ENCODE measurements at regions not wholly inside any gene's neighbourhood (a gene's known extent, or its start where the extent isn't known, plus 50 kb on each side); places are given as distances from the start of the nearest gene placed in this dataset.
"Not testable (repeated sequence)": the region's sequence is repeated elsewhere in the genome, so short reads cannot be mapped to it uniquely, and the experiment has no call there.

GRCh38 chr20:25862967-25863530 lies 166.4 kb upstream of the ZNF337 start:
- DNase-seq: peak; percentile 73

DNA sequence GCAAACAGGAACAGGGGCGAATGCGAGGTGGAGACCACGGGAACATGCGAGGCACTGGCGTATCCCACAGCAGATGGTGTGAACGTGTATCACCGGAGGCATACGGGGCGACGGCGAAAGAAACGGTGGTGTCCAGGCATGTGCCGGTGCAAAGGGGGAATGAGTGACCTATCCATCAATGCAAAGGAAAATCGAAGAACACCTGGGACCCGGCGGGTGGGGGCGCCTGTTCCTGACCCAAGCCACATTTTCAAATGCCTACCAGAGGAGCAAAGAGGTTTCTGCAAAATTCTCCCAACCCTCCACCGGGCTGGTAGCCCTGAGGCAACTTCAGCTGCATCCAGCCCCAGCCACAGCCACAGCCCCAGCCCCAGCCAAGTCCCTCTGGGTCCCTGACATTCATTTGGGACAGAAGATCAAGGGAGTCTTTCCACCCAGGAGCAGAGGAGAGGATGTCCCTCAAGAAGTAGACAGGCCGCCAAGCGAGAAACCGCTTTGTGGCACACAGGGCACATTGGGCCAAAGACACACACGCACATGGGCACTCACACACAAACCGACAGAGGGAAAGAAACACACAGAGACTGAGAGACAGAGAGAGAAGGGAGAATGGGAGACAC lies 164.0 kb upstream of the ZNF337 start:
- DNase-seq: no peak

DNA sequence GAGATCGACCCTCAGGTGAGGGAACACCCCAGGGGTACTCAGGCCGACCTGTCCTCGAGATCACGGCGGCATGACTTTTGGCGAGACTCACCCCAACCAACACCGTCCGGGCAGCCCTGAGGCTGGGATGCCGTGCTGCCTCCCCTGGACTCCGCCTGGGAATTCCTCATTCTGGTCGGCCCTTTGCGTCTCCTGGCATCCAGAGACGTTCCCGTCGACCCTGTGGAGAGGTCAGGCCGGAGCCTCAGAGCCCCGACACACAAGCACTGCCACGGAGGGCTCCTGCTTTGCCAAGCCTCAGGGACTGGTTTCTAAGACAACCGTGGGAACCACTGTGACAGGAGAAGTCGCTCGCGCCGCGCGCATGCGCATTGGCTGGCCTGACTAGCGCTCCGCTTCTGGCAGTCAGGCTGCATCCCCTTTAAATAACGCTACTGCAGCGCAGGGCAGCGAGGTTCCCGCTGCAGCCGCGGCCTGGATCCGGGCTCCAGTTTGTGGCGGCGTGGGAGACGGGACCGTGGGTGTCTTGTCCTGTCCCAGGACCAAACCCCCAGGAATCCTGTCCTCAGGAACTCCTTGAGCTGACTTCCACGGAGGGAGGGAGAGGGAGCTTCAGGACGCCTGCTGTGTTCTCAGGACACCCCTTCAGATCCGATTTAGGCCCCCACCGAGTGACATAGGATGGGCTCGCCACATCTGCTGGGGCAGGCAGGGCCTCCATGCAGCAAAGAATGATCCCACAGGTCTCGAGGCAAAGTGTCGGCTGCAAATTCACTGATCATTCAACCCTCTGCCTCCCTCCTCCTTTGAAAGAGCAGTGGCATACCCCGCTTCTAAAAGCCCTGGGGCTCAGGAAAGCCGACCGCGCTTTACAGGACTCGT lies 163.2 kb upstream of the ZNF337 start:
- DNase-seq: peak; percentile 66

DNA sequence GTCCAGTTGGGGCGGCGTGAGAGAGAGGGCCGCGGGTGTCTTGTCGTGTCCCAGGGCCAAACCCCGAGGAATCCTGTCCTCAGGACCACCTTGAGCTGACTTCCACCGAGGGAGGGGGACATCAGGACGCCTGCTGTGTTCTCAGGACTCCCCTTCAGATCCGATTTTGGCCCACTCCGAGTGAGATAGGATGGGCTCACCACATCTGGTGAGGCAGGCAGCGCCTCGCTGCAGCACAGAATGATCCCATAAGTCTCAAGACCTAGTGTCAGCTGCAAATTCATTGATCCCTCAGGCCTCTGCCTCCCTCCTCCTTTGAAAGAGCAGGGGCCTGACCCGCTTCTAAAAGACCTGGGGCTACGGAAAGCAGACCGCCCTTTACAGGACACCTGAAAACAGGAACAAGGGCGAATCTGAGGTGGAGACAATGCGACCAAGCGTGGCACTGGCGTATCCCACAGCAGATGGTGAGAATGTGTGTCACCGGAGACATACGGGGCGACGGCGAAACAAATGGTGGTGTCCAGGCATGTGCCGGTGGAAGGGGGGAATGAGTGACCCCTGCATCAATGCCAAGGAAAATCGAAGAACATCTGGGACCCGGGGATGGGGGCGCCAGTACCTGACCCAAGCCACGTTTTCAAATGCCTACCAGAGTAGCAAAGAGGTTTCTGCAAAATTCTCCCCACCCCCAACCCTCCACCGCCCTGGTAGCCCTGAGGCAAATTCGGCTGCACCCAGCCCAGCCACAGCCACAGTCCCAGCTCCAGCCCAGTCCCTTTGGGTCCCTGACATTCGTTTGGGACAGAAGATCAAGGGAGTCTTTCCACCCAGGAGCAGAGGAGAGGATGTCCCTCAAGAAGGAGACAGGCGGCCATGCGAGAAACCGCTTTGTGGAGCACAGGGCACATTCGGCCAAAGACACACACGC lies 162.1 kb upstream of the ZNF337 start:
- no peak for DNase-seq

DNA sequence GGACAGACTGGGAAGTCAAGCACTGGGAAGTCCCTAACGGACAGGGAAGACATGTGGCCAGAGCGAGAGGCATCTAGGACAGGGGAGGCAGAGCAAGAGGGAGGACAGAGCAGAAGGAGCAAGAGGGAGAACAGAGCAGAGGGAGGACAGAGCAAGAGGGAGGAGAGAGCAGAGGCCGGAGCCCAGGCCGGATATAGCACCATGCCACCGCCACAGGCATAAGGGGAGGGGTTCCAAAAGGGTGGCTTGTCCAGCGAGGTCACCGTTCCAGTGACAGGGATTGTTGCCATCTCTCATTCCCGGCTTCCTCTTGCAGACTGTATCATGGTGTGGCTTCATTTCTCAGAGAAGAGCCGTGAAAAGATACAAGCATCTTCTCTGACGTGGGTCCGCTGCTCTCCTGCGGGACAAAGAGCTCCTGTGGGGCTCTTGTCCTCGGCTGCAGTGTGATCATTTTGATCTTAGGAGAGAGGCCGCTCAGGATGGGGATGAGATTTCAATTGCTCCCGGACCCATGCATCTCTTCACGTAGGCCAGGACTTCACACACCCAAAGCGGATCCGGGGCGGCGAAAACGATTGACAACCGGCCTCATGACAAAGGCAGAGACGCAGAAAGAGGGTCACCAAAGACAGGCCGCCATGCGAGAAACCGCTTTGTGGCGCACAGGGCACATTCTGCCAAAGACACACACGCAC lies 160.6 kb upstream of the ZNF337 start:
- DNase-seq: not testable (repeated sequence)

DNA sequence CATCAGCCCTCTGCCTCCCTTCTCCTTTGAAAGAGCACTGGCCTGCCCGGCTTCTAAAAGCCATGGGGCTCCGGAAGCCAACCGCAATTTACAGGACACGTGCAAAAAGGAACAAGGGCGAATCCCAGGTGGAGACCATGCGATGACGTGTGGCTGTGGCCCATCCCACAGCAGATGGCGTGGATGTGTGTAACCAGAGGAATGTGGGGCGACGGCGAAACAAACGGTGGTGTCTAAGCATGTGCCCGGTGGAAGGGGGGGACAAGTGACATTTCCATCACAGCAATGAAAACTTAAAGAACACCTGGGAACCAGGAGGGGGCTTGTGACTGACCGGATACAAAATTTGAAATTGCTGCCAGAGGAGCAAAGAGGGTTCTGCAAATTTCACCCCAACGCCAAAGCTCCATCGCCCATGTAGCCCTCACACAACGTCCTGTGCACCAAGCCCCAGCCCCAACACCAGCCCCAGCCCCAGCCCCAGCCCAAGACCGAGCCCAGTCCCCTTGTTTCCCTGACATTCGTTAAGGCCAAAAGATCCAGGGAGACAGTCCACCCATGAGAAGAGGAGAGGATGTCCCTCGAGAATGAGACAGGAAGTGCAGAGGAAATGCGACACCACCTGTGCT lies 159.7 kb upstream of the ZNF337 start:
- DNase-seq: no peak

- DNase-seq: not testable (repeated sequence)
Observed at GRCh38 chr20:25855451-25856156, 159.0 kb upstream of the ZNF337 start.

- DNase-seq: not testable (repeated sequence)
Observed at GRCh38 chr20:25854666-25855065, 158.0 kb upstream of the ZNF337 start.

GRCh38 chr20:25853718-25854388 lies 157.2 kb upstream of the ZNF337 start:
- DNase-seq: peak; percentile 73

GRCh38 chr20:25852968-25853717 lies 156.5 kb upstream of the ZNF337 start:
- not testable (repeated sequence) for DNase-seq

- DNase-seq: not testable (repeated sequence)
Observed at GRCh38 chr20:25850133-25850532, 153.5 kb upstream of the ZNF337 start.

- no peak for DNase-seq
Observed at GRCh38 chr20:25848222-25848621, 151.6 kb upstream of the ZNF337 start.

GRCh38 chr20:25844640-25845039 lies 148.0 kb upstream of the ZNF337 start:
- DNase-seq: not testable (repeated sequence)

DNA sequence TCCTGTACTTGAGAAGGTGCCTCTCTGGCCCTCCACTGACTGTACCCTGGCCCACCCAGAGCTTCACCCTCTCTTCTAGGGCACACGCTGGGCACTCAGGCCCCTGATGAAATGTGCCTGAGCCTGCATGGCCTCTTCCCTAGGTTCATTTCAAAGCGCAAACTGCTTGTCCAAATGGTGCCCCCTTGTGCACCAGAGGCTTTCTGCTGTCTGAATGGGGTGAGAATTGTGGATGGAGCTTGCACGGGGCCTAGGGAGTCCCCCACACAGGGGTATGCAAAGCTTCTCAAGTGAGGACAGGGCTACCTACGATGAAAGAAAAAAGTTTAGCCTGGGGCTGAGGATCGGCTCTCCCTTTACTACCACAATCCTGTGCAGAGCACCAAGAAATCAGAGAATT lies 116.9 kb upstream of the ZNF337 start:
- DNase-seq: not testable (repeated sequence)

DNA sequence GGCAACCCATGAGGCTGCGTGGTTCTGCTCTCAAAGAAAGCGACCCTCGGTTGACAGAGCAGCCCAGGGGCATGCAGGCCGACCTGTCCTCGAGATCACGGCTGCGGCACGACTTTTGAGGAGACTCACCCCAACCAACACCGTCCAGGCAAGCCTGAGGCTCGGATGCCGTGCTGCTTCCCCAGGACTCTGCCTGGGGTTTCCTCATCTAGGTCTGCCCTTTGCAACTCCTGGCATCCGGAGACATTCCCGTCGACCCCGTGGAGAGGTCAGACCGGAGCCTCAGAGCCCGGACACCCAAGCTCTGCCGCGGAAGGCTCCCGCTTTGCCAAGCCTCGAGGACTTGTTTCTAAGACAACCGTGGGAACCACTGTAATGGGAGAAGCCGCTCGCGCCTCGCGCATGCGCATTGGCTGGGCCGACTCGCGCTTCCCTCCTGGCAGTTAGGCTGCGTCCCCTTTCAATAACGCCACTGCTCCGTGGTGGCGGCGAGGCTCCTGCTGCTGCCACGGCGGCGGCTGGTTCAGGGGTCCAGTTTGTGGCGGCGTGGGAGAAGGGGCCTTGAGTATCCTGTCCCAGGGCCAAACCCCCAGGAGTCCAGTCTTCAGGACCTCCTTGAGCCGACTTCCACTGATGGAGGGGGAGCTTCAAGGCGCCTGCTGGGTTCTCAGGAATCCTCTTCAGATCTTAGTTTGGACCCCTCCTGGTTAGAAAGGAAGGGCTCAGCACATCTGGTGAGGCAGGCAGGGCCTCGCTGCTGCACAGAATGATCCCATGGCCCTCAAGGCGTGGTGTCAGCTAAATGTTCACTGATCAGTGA lies 101.7 kb upstream of the ZNF337 start:
- DNase-seq: not testable (repeated sequence)

GRCh38 chr20:25797062-25797461 lies 100.4 kb upstream of the ZNF337 start:
- DNase-seq: not testable (repeated sequence)

GRCh38 chr20:25777241-25777640 lies 80.6 kb upstream of the ZNF337 start:
- DNase-seq: not testable (repeated sequence)

GRCh38 chr20:25774711-25775110 lies 78.1 kb upstream of the ZNF337 start:
- not testable (repeated sequence) for DNase-seq

DNA sequence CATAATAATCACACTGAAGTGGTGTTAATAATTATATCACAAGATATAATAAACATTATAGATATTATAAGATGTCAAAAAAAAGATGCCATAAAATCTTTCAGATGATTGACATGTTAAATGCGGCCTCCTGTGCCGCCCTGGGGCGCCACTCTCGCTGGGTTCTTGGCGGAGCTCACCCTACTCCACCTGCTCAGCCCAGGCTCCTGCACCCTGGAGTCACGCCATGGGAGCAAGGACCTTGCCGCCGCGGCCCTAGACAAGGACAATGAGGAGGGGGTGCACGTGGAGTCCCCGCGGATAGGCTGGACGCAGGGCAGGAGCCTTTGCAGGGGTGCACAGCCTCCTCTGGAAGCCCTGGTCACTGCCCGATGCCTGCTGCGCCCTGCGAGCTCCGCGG lies 77.5 kb upstream of the ZNF337 start:
- not testable (repeated sequence) for DNase-seq
